Caco-2 (cell line): ENCODE measurements at regions not wholly inside any gene's neighbourhood (a gene's known extent, or its start where the extent isn't known, plus 50 kb on each side); places are given as distances from the start of the nearest gene placed in this dataset.

ENCODE experiments used
- BruUV-seq: library from RNA; stranded (reverse); fragments of 400-500 nt; replicated peaks from 2 replicates; lab custom pipeline; 2021; lab: Mats Ljungman, UMichigan
- CTCF ChIA-PET: fragments of 300-600 bp; sonication (Branson Sonifier 250); formaldehyde crosslinking; loops from one replicate; lab custom pipeline; 2022; ENCODE audit warnings: antibody characterized with exemption; lab: Charles Lee
- POLR2A ChIA-PET: fragments of 300-600 bp; sonication (Branson Sonifier 250); formaldehyde crosslinking; loops from one replicate; lab custom pipeline; 2022; ENCODE audit warnings: antibody characterized with exemption; lab: Charles Lee
- DNase-seq, 2 experiments: peaks; one replicate each; pipeline versions ENCODE4 v3.0.0 to v3.0.0-alpha.2; 2020 to 2022
- H3K27me3 ChIP-seq: replicated peaks from 2 replicates; pipeline ENCODE4 v1.6.0; 2011; ENCODE audit warnings: low read length; ENCODE audit not compliant: control insufficient read depth, insufficient read depth
- H3K36me3 ChIP-seq: 2 replicates; pipeline ENCODE4 v1.5.1; 2011; ENCODE audit warnings: low read length; ENCODE audit not compliant: control insufficient read depth, insufficient read depth
- H3K4me1 ChIP-seq: fragments of 250-450 bp; sonication (Bioruptor Pico); 2 replicates; pipeline ENCODE4 v1.5.1; 2020; ENCODE audit warnings: mild to moderate bottlenecking
- H3K4me3 ChIP-seq: 2 replicates; pipeline ENCODE4 v1.5.1; 2011; ENCODE audit warnings: low read depth, mild to moderate bottlenecking, control low read depth, low read length
- H3K9me3 ChIP-seq: fragments of 250-450 bp; sonication (Bioruptor Pico); 2 replicates; pipeline ENCODE4 v1.5.1; 2020; ENCODE audit warnings: mild to moderate bottlenecking, moderate library complexity
- H3K27ac Mint-ChIP-seq: one replicate; pipeline ENCODE4 v1.8.0; 2022; ENCODE audit warnings: mixed read lengths; ENCODE audit not compliant: unreplicated experiment
- H3K27me3 Mint-ChIP-seq: one replicate; pipeline ENCODE4 v1.8.0; 2022; ENCODE audit warnings: mixed read lengths; ENCODE audit not compliant: insufficient read depth, unreplicated experiment
- H3K36me3 Mint-ChIP-seq: one replicate; pipeline ENCODE4 v1.8.0; 2022; ENCODE audit warnings: mild to moderate bottlenecking, mixed read lengths; ENCODE audit not compliant: insufficient read depth, unreplicated experiment
- H3K4me1 Mint-ChIP-seq: one replicate; pipeline ENCODE4 v1.8.0; 2022; ENCODE audit warnings: low read depth, mixed read lengths; ENCODE audit not compliant: unreplicated experiment
- H3K4me3 Mint-ChIP-seq: one replicate; pipeline ENCODE4 v1.8.0; 2022; ENCODE audit warnings: mild to moderate bottlenecking, moderate library complexity, mixed read lengths; ENCODE audit not compliant: unreplicated experiment
- H3K9me3 Mint-ChIP-seq: one replicate; pipeline ENCODE4 v1.8.0; 2022; ENCODE audit warnings: mixed read lengths; ENCODE audit not compliant: unreplicated experiment
- CTCF ChIP-seq, 2 experiments: fragments of 200-600 bp in 1 of 2; IDR thresholded peaks; 1 replicate in 1 of 2; 2 replicates in 1 of 2; pipeline versions ENCODE4 v1.5.1 to v1.8.0; 2011 to 2022; ENCODE audit warnings: antibody characterized with exemption in 1 of 2, control low read depth in 1 of 2, inconsistent platforms in 1 of 2, low read depth in 1 of 2, low read length in 1 of 2, mild to moderate bottlenecking in 1 of 2, moderate library complexity in 1 of 2; ENCODE audit not compliant: insufficient read depth in 1 of 2, severe bottlenecking in 1 of 2, unreplicated experiment in 1 of 2
- intact Hi-C: fragments of 100-400 bp; cut with micrococcal nuclease; formaldehyde crosslinking; loops from one replicate; pipeline ENCODE4 v1.10.0; 2022; ENCODE audit not compliant: unreplicated experiment

DNA sequence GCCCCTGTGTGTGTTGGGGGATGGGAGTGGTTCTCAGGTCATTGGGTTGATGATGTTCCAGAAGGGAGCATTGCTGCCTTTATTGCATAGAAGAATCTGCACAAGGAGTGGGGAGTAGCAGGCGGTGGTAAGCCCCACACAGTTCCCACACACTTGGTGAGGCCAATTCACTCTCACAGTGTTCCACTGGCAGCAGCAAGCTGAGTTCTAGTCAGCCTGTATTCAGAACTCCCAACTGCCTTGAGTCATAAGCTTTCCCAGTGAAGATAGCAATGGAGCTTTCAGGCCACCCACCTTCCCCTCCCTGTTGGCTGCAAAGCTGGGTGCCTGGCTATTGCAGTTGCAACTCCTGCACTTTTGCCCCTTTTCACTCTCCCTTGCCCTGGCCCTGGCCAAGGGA, 181.1 kb upstream of the RBMS3 start:
- no peaks in the 10 kb centered on the region for H3K4me1 Mint-ChIP-seq
- intact Hi-C loops = no loop called here

GRCh38 chr3:29100292-29100691, 180.6 kb upstream of the RBMS3 start:
- no peak overlapping the region for H3K4me3 ChIP-seq
- CTCF ChIA-PET = no interaction called here
- no peaks in the 10 kb centered on the region for H3K27me3 ChIP-seq
- intact Hi-C loops = no loop called here
- no peak for DNase-seq
- Mint-ChIP-seq H3K27ac (no peak overlapping the region), H3K27me3 (no peaks in the 10 kb centered on the region), H3K4me1 (no peaks in the 10 kb centered on the region), H3K36me3 (no peaks in the 10 kb centered on the region), H3K4me3 (no peak overlapping the region), H3K9me3 (peaks cover 14% of the 10 kb centered on the region)
- no TSS peak for BruUV-seq
- POLR2A ChIA-PET = no interaction called here
- H3K4me1 ChIP-seq = no peaks in the 10 kb centered on the region
- H3K36me3 ChIP-seq = no peaks in the 10 kb centered on the region
- TF ChIP-seq CTCF (IDR thresholded peaks at IDR 0.05; ENCODE audit: insufficient read depth in 1 of 2, low read depth in 1 of 2, low read length in 1 of 2, severe bottlenecking in 1 of 2, unreplicated experiment in 1 of 2) = no peak
- no peaks in the 10 kb centered on the region for H3K9me3 ChIP-seq

More for the DNA sequence above, 181.1 kb upstream of the RBMS3 start:
- no peaks in the 10 kb centered on the region for H3K4me1 ChIP-seq
- Mint-ChIP-seq H3K27ac (no peak overlapping the region), H3K27me3 (no peaks in the 10 kb centered on the region), H3K4me3 (no peak overlapping the region), H3K9me3 (peaks cover 10% of the 10 kb centered on the region), H3K36me3 (no peaks in the 10 kb centered on the region)
- H3K4me3 ChIP-seq = no peak overlapping the region
- H3K9me3 ChIP-seq = no peaks in the 10 kb centered on the region
- no peak for TF ChIP-seq CTCF (IDR thresholded peaks at IDR 0.05; ENCODE audit: insufficient read depth in 1 of 2, low read depth in 1 of 2, low read length in 1 of 2, severe bottlenecking in 1 of 2, unreplicated experiment in 1 of 2)
- DNase-seq = no peak
- H3K27me3 ChIP-seq = no peaks in the 10 kb centered on the region
- no TSS peak for BruUV-seq
- no peaks in the 10 kb centered on the region for H3K36me3 ChIP-seq
- ChIA-PET POLR2A (no interaction called here), CTCF (no interaction called here)

DNA sequence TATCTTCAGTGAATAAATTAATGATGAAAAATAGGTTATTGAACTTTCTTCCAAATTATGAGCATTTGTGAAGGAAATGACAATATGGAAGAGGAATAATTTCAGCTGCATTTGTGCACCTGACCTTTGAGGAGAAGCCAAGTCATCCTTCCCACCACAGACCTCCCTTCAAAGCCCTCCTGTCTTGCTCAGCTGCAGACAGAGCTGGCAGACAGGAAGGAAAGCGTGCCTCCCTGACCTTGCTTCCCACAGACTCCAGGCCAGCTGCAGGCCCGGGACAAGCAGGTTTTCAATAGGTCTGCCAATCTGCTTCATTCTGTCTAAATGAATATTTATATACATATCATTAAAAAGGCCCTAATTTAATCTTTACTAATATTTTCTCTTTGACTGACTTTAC, 152.9 kb upstream of the RBMS3 start:
- no peak for TF ChIP-seq CTCF (IDR thresholded peaks at IDR 0.05; ENCODE audit: insufficient read depth in 1 of 2, low read depth in 1 of 2, low read length in 1 of 2, severe bottlenecking in 1 of 2, unreplicated experiment in 1 of 2)

More for the DNA sequence above, 152.9 kb upstream of the RBMS3 start:
- no peaks in the 10 kb centered on the region for H3K36me3 ChIP-seq
- H3K27me3 Mint-ChIP-seq = no peaks in the 10 kb centered on the region
- intact Hi-C loops = no loop called here
- no peaks in the 10 kb centered on the region for H3K4me1 Mint-ChIP-seq
- ChIA-PET CTCF (no interaction called here), POLR2A (no interaction called here)
- H3K27me3 ChIP-seq = no peaks in the 10 kb centered on the region
- H3K9me3 ChIP-seq = no peaks in the 10 kb centered on the region
- no peak overlapping the region for H3K4me3 ChIP-seq
- no peak overlapping the region for H3K27ac Mint-ChIP-seq
- no peak for DNase-seq
- H3K4me3 Mint-ChIP-seq = no peak overlapping the region
- H3K36me3 Mint-ChIP-seq = no peaks in the 10 kb centered on the region
- BruUV-seq = no TSS peak
- no peaks in the 10 kb centered on the region for H3K4me1 ChIP-seq
- no peaks in the 10 kb centered on the region for H3K9me3 Mint-ChIP-seq
